Activated naive CD8-positive, alpha-beta T cell treated with anti-CD3 and anti-CD28 coated beads, Interleukin-2, amount 50 U/mL, for 24 hours (primary cell): ENCODE measurements at regions not wholly inside any gene's neighbourhood (a gene's known extent, or its start where the extent isn't known, plus 50 kb on each side); places are given as distances from the start of the nearest gene placed in this dataset.
A peak's percentile ranks its signal among the peaks of the same experiment; 100 is the strongest.
"Not testable (repeated sequence)": the region's sequence is repeated elsewhere in the genome, so short reads cannot be mapped to it uniquely, and the experiment has no call there.

Source experiments
- ATAC-seq: fragments of 150-1000 bp; cut with Tn5 transposase; one replicate; pipeline ENCODE4 v1.10.0; 2021
- DNase-seq: peaks from one replicate; pipeline ENCODE4 v3.0.0; 2021
- H3K27ac Mint-ChIP-seq: one replicate; pipeline ENCODE4 v1.8.0; 2021; ENCODE audit warnings: mild to moderate bottlenecking, mixed read lengths
- H3K27me3 Mint-ChIP-seq: one replicate; pipeline ENCODE4 v1.8.0; 2021; ENCODE audit warnings: mixed read lengths
- H3K36me3 Mint-ChIP-seq: one replicate; pipeline ENCODE4 v1.8.0; 2021; ENCODE audit warnings: low read depth, mixed read lengths
- H3K4me1 Mint-ChIP-seq: one replicate; pipeline ENCODE4 v1.8.0; 2021; ENCODE audit warnings: mixed read lengths
- H3K4me3 Mint-ChIP-seq: one replicate; pipeline ENCODE4 v1.8.0; 2021; ENCODE audit warnings: mild to moderate bottlenecking, moderate library complexity, mixed read lengths
- H3K9me3 Mint-ChIP-seq: one replicate; pipeline ENCODE4 v1.8.0; 2021; ENCODE audit warnings: mixed read lengths

DNA sequence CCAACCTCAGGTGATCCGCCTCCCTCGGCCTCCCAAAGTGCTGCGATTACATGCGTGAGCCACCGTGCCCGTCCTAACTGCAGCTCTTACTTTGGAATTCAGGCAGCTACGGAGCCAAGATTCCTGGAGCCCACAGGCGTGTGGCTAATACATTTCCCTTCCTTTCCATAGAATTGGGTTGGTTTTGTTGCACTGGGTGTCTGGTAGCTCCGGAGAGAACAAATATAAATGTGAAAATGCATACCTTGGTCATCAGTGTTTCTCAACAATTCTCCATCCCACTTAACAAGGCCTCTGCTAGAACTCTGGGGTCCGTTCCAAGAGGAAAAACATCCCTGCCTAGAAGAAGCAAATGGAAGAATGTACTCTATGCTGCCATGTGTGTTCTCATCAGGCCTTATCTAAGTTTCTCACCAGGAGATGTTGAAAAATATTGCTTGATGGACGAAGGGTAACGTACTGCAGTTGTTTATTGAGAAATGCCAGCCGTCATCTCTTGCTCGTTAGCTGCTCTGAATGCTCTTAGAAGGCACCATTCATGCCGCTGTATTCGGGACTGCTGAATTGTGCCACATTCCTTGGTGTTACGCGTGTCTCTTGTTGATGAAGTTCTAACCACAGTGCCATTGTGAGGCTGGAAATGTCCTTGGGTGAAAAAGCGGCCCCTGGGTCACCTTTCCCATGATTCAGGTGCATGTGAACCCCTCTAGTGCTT, 50.5 kb upstream of the CD99 start:
- Mint-ChIP-seq H3K36me3 (peaks cover 41% of the 10 kb centered on the region), H3K27me3 (no peaks in the 10 kb centered on the region), H3K27ac (no peak overlapping the region), H3K4me1 (peaks cover 16% of the 10 kb centered on the region), H3K4me3 (no peak overlapping the region), H3K9me3 (no peaks in the 10 kb centered on the region)
- no peak for DNase-seq
- ATAC-seq = no peak

DNA sequence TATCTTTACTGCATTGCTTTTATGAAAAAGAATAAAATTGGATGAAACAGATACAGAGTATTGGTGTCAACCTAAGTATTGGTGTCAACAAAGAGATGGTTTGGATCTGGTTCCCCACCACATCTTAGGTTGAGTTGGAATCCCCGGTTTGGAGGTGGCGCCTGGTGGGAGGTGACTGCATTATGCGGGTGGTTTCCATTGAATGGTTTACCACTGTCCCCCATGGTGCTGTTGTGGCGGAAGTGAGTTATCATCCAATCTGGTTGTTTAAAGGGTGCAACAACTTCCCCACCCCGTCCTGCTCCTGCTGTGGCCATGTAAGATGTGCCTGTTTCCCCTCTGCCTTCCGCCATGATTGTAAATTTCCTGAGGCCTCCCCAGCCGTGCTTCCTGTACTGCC, 52.8 kb upstream of the CD99 start:
- peaks cover 16% of the 10 kb centered on the region for H3K4me1 Mint-ChIP-seq
- no peak overlapping the region for H3K27ac Mint-ChIP-seq
- H3K4me3 Mint-ChIP-seq = no peak overlapping the region
- peaks cover 43% of the 10 kb centered on the region for H3K36me3 Mint-ChIP-seq
- H3K27me3 Mint-ChIP-seq = no peaks in the 10 kb centered on the region
- ATAC-seq (peak; percentile 26), DNase-seq (no peak)
- H3K9me3 Mint-ChIP-seq = no peaks in the 10 kb centered on the region

DNA sequence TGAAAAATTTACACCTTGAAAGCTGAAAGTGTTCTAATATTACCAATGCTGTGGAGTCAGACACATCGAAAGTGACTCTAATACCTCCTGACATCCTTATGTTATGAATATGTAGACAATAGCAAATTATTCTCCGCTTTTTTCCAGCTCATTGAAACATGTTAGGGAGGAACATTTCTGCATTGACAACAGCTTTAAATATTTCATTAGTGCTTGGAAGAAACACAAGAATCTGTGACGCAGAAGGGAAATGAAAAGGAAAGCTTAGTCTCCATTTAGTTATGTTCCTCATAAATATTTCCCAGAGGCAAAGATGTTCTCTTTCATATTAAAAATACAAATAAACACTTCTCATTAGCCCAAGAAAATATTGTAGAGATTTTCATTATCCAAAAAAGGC, 55.8 kb upstream of the CD99 start:
- peaks cover 33% of the 10 kb centered on the region for H3K4me1 Mint-ChIP-seq
- H3K4me3 Mint-ChIP-seq = no peak overlapping the region
- H3K9me3 Mint-ChIP-seq = peaks cover 24% of the 10 kb centered on the region
- no peaks in the 10 kb centered on the region for H3K27me3 Mint-ChIP-seq
- ATAC-seq = no peak
- H3K36me3 Mint-ChIP-seq = peaks cover 60% of the 10 kb centered on the region
- H3K27ac Mint-ChIP-seq = no peak overlapping the region
- no peak for DNase-seq

DNA sequence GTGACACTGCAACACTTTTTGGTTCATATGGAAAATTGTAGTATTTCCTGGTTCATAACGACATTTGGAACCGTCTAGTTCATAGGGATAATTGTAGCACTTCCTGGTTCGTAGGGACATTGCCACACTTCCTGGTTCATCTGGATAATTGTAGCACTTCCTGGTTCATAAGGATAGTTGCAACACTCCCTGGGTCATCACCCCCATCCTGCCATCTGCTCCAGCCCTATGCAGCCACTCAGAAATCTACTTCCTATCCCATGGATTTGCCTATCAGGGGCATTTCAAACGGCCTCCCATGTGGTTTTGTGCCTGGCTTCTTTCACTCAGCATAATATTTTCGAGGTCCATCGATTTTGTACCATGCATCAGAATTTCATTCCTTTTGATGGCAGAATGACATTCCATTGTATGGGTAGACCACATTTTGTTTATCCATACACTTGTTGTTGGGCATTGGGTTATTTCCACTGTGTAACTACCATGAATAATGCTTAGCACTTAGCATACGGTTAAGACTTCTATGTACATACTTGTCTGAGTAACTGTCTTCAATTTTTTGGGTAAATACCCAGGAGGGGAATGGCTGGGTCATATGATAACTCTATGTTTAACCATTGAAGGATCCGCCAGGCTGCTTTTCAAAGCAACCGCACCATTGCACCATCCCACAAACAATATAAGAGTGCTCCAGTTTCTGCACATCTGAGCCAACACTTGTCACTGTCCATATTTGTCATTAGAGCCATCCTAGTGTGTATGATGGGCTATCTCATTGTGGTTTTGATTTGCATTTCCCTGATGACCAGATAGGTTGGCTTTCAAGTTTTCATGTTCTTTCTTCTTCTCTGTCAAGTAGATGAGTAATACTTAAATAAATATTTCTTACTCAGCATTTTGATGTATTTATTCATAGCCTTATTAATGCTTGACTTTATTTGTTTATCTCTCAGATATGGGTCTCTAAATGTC, 58.3 kb upstream of the CD99 start:
- Mint-ChIP-seq H3K9me3 (peaks cover 44% of the 10 kb centered on the region), H3K4me1 (peaks cover 48% of the 10 kb centered on the region), H3K36me3 (peaks cover 67% of the 10 kb centered on the region), H3K27me3 (no peaks in the 10 kb centered on the region), H3K27ac (no peak overlapping the region), H3K4me3 (no peak overlapping the region)
- ATAC-seq (no peak), DNase-seq (no peak)

DNA sequence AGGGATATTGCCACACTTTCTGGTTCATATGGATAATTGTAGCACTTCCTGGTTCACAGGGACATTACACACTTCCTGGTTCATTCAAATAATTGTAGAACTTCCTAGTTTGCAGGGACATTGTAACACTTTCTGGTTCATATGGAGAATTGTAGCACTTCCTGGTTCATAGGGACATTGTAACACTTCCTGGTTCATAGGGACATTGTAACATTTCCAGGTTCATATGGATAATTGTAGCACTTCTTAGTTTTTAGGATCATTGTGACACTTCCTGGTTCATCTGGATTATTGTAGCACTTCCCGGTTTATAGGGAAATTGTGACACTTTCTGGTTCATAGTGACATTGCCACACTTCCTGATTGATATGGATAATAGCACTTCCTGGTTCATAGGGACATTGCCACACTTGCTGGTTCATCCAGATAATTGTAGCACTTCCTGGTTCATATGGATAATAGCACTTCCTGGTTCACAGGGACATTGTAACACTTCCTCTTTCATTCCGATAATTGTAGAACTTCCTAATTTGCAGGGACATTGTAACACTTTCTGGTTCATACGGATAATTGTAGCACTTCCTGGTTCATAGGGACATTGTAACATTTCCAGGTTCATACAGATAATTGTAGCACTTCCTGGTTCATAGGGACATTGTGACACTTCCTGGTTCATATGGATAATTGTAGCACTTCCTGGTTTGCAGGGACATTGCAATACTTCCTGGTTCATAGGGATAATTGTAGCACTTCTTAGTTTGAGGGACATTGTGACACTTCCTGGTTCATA, 59.2 kb upstream of the CD99 start:
- no peak for ATAC-seq
- H3K36me3 Mint-ChIP-seq = peaks cover 69% of the 10 kb centered on the region
- peak overlapping the region; percentile 93 for H3K27ac Mint-ChIP-seq
- DNase-seq = no peak
- no peaks in the 10 kb centered on the region for H3K27me3 Mint-ChIP-seq
- peaks cover 48% of the 10 kb centered on the region for H3K4me1 Mint-ChIP-seq
- H3K9me3 Mint-ChIP-seq = peaks cover 44% of the 10 kb centered on the region
- peak overlapping the region; percentile 65 for H3K4me3 Mint-ChIP-seq

DNA sequence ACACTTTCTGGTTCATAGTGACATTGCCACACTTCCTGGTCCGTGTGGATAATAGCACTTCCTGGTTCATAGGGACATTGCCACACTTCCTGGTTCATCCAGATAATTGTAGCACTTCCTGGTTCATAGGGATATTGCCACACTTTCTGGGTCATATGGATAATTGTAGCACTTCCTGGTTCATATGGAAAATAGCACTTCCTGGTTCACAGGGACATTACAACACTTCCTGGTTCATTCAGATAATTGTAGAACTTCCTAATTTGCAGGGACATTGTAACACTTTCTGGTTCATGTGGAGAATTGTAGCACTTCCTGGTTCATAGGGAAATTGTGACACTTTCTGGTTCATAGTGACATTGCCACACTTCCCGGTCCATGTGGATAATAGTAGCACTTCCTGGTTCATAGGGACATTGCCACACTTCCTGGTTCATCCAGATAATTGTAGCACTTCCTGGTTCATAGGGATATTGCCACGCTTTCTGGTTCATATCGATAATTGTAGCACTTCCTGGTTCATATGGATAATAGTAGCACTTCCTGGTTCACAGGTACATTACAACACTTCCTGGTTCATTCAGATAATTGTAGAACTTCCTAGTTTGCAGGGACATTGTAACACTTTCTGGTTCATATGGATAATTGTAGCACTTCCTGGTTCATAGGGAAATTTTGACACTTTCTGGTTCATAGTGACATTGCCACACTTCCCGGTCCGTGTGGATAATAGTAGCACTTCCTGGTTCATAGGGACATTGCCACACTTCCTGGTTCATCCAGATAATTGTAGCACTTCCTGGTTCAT, 60.0 kb upstream of the CD99 start:
- H3K27me3 Mint-ChIP-seq, DNase-seq, ATAC-seq: not testable (repeated sequence)
- Mint-ChIP-seq H3K4me1 (peaks cover 48% of the 10 kb centered on the region), H3K36me3 (peaks cover 73% of the 10 kb centered on the region), H3K9me3 (peaks cover 44% of the 10 kb centered on the region), H3K27ac (peak overlapping the region; percentile 93), H3K4me3 (peak overlapping the region; percentile 65)

DNA sequence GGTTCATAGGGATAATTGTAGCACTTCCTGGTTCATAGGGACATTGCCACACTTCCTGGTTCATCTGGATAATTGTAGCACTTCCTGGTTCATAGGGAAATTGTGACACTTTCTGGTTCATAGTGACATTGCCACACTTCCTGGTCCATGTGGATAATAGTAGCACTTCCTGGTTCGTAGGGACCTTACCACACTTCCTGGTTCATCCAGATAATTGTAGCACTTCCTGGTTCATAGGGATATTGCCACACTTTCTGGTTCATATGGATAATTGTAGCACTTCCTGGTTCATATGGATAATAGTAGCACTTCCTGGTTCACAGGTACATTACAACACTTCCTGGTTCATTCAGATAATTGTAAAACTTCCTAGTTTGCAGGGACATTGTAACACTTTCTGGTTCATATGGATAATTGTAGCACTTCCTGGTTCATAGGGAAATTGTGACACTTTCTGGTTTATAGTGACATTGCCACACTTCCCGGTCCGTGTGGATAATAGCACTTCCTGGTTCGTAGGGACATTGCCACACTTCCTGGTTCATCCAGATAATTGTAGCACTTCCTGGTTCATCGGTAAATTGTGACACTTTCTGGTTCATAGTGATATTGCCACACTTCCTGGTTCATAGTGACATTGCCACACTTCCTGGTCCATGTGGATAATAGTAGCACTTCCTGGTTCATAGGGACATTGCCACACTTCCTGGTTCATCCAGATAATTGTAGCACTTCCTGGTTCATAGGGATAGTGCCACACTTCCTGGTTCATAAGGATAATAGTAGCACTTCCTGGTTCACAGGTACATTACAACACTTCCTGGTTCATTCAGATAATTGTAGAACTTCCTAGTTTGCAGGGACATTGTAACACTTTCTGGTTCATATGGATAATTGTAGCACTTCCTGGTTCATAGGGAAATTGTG, 60.8 kb upstream of the CD99 start:
- not testable (repeated sequence) for ATAC-seq, DNase-seq, H3K27me3 Mint-ChIP-seq
- peak overlapping the region; percentile 93 for H3K27ac Mint-ChIP-seq
- peaks cover 79% of the 10 kb centered on the region for H3K36me3 Mint-ChIP-seq
- peaks cover 48% of the 10 kb centered on the region for H3K4me1 Mint-ChIP-seq
- H3K9me3 Mint-ChIP-seq = peaks cover 44% of the 10 kb centered on the region
- peak overlapping the region; percentile 65 for H3K4me3 Mint-ChIP-seq

DNA sequence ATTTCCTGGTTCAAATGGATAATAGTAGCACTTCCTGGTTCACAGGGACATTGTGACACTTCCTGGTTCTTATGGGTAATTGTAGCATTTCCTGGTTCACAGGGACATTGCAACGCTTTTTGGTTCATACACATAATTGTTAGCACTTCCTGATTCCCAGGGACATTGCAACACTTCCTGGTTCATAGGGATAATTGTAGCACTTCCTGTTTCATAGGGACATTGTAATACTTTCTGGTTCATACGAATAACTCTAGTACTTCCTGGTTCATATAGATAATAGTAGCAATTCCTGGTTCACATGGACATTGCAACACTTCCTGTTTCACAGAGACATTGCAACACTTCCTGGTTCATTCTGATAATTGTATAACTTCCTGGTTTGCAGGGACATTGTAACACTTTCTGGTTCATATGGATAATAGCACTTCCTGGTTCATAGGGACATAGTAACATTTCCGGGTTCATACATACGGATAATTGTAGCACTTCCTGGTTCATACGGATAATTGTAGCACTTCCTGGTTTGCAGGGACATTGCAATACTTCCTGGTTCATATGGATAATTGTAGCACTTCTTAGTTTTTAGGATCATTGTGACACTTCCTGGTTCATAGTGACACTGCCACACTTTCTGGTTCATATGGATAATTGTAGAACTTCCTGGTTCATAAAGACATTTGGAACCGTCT, 61.6 kb upstream of the CD99 start:
- ATAC-seq = peak; percentile 9
- no peak for DNase-seq
- Mint-ChIP-seq H3K9me3 (peaks cover 44% of the 10 kb centered on the region), H3K27ac (peak overlapping the region; percentile 93), H3K27me3 (no peaks in the 10 kb centered on the region), H3K4me3 (peak overlapping the region; percentile 65), H3K4me1 (peaks cover 48% of the 10 kb centered on the region), H3K36me3 (peaks cover 83% of the 10 kb centered on the region)

DNA sequence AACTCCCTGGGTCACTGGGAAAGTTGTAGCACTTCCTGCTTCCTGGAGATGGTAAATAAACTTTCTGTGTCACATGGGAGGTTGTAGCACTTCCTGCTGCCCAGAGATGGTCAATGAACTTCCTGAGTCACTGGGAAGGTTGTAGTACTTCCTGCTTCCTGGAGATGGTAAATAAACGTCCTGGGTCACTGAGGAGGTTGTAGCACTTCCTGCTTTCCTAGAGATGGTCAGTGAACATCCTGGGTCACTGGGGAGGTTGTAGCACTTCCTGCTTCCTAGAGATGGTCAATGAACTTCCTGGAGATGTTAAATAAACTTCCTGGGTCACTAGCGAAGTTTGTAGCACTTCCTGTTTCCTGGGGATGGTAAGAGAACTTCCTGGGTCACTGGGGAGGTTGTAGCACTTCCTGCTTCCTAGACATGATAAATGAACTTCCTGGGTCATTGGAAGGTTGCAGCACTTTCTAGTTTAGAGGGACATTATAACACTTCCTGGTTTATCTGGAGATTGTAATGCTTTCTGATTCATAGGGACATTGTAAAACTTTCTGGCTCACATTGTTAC, 62.3 kb upstream of the CD99 start:
- peaks cover 48% of the 10 kb centered on the region for H3K4me1 Mint-ChIP-seq
- H3K27me3 Mint-ChIP-seq = no peaks in the 10 kb centered on the region
- H3K36me3 Mint-ChIP-seq = peaks cover 83% of the 10 kb centered on the region
- DNase-seq = no peak
- H3K9me3 Mint-ChIP-seq = peaks cover 44% of the 10 kb centered on the region
- H3K27ac Mint-ChIP-seq = peak overlapping the region; percentile 93
- ATAC-seq = peak; percentile 9
- no peak overlapping the region for H3K4me3 Mint-ChIP-seq

DNA sequence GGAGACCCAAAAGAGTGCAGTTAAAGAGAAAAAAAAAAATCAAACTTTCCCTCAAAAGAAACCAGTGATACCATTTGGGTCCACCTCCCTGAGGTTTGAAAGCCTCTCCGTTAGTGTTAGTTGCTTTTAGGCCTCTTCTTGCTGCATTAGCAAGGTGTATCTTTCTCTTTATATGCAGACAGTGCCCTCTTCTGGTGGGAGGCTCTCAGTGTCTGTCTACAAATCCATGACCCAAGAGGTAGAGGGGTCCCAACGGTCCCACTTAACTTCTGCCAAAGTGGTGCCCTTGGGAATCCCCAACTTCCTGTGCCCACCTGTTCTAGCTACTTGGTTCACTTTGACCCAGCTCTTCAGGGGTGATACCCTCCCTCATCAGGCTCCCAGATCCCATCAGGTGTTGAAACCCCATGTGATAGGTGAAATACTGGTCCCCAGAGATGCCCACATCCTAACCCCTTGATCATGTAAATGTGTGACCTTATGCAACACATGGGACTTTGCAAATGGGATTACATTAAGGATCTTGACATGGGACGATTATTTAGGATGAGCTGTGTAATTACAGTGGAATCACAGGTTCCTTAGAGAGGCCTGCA, 63.7 kb upstream of the CD99 start:
- peaks cover 90% of the 10 kb centered on the region for H3K36me3 Mint-ChIP-seq

DNA sequence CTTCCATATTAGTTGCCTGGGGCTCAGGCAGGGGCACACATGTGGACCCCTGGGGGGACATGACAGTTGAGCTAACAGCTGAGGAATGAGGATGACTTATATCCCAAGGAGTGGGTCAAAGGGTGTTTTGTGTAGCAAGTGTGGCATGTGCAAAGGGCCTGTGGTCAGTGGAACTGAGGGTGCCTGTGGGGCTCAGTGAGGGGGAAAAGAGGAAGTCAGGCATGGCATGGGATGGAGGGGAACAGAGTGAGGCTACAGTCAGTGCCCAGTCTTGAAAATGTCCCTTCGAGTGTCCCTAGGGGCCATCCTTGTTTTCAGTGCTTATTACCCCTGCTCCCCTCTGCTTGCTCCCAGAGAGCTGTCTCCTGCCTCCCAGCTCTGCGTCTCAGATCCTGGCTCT, 64.3 kb upstream of the CD99 start:
- H3K4me1 Mint-ChIP-seq = peaks cover 38% of the 10 kb centered on the region
- DNase-seq (no peak), ATAC-seq (no peak)
- peaks cover 34% of the 10 kb centered on the region for H3K9me3 Mint-ChIP-seq
- H3K4me3 Mint-ChIP-seq = no peak overlapping the region
- H3K36me3 Mint-ChIP-seq = peaks cover 85% of the 10 kb centered on the region
- no peaks in the 10 kb centered on the region for H3K27me3 Mint-ChIP-seq
- no peak overlapping the region for H3K27ac Mint-ChIP-seq

More for the DNA sequence above, 63.7 kb upstream of the CD99 start:
- Mint-ChIP-seq H3K27ac (peak overlapping the region; percentile 1), H3K4me1 (peaks cover 43% of the 10 kb centered on the region), H3K27me3 (no peaks in the 10 kb centered on the region), H3K9me3 (peaks cover 40% of the 10 kb centered on the region), H3K4me3 (no peak overlapping the region)
- DNase-seq (peak; percentile 56), ATAC-seq (peak; percentile 67)

DNA sequence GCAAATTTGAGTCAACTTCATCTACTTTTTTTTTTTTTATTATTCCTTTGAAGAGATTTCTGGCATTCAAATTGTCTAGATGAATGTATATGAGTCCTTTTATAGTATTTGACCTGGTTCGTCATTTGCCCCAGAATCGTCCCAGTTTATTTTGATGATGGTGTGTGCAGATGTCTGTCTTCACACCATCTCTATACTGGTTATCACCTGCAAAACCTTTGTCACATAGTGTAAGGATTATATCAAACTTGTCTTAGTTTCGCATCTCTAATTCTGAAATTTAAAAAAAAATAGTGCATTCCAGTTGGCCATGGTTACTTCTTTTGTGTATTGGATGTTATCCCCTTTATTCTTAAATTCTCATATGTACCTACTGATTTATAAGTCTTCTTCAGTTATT, 70.5 kb upstream of the CD99 start:
- DNase-seq = no peak
- H3K27ac Mint-ChIP-seq = no peak overlapping the region
- no peak overlapping the region for H3K4me3 Mint-ChIP-seq
- ATAC-seq = no peak
- no peaks in the 10 kb centered on the region for H3K9me3 Mint-ChIP-seq
- H3K4me1 Mint-ChIP-seq = peaks cover 5% of the 10 kb centered on the region
- H3K27me3 Mint-ChIP-seq = no peaks in the 10 kb centered on the region
- peaks cover 64% of the 10 kb centered on the region for H3K36me3 Mint-ChIP-seq
